ENCODE measurements at regions not wholly inside any gene's neighbourhood (a gene's known extent, or its start where the extent isn't known, plus 50 kb on each side); places are given as distances from the start of the nearest gene placed in this dataset.

DNA sequence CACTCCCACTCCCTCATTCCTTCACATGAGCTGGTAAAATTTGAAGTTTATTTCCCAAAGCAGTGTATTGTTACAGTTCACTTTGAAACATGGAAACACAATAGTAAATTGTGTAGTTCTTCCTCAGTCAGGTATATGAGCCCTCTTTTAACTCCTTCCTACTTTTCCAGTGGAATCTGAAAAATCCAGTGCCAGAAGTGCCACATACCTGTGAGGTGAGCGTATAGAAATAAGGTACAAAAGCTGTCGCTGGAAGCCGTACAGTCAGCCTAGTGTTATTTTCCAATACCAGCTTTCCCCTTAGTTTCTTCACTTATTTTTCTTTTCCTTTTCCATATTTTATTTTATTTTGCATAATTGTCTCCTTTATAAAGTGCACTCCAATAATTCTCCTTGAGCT is 81.7 kb upstream of the CADM2 start:
- ChIA-PET CTCF (no interaction called here), POLR2A (ENCODE audit: unreplicated experiment) (interaction anchor here (0.6 kb wide), 1 partner anchor 197 kb away, joined by 4 read pairs; no protein-coding TSS in a partner anchor)
- Histone ChIP-seq H3K9me3 (ENCODE audit: low read length) (no peaks in the 10 kb centered on the region), H4K20me1 (ENCODE audit: low read length) (no peaks in the 10 kb centered on the region), H3K36me3 (ENCODE audit: low read depth, low read length) (no peaks in the 10 kb centered on the region), H3K79me2 (ENCODE audit: low read length) (no peaks in the 10 kb centered on the region), H3K27ac (ENCODE audit: low read length) (no peak overlapping the region), H3K9me2 (replicated peaks; ENCODE audit: low read length) (no peaks in the 10 kb centered on the region), H3K27me3 (ENCODE audit: low read length) (no peaks in the 10 kb centered on the region), H3K9ac (ENCODE audit: low read length) (no peak overlapping the region), H3K4me1 (ENCODE audit: insufficient read depth, low read length) (0 out of 2 replicates have a peak, but pooled peaks cover 3% of the 10 kb centered on the region), H2AFZ (ENCODE audit: low read length) (no peak overlapping the region), H3K4me2 (ENCODE audit: low read length) (no peak overlapping the region), H3K4me3 (ENCODE audit: low read length) (no peak overlapping the region), H3F3A (ENCODE audit: low read length, unreplicated experiment) (no peaks in the 10 kb centered on the region)
- ATAC-seq = no peak; the same call in 1 of the 2 replicates
- intact Hi-C loops (cut with micrococcal nuclease) = no loop called here
- BruUV-seq (replicated peaks) = no TSS peak
- TF ChIP-seq, protein P1, sequence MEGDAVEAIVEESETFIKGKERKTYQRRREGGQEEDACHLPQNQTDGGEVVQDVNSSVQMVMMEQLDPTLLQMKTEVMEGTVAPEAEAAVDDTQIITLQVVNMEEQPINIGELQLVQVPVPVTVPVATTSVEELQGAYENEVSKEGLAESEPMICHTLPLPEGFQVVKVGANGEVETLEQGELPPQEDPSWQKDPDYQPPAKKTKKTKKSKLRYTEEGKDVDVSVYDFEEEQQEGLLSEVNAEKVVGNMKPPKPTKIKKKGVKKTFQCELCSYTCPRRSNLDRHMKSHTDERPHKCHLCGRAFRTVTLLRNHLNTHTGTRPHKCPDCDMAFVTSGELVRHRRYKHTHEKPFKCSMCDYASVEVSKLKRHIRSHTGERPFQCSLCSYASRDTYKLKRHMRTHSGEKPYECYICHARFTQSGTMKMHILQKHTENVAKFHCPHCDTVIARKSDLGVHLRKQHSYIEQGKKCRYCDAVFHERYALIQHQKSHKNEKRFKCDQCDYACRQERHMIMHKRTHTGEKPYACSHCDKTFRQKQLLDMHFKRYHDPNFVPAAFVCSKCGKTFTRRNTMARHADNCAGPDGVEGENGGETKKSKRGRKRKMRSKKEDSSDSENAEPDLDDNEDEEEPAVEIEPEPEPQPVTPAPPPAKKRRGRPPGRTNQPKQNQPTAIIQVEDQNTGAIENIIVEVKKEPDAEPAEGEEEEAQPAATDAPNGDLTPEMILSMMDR (conservative IDR thresholded peaks at IDR 0.05; ENCODE audit: low read depth, low read length) = no peak
- DNase-seq = peak; percentile 51

DNA sequence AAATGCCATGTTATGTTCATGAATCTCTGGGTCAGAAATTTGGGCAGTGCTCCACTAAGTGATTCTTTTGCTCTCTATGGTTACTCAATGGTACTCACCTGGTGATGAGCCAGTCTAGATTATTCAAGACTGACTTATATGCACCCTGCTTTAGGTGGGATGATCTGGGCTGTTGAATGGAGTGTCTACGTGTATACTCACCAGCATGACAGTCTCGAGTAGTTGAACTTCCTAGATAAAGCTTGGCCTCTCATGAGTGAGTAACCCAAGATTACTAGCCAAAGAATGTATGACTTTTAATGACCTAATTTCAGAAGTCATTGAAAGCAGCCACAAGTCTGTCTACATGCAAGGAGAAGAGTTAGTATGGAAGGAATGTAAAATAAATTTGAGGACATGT is 77.5 kb upstream of the CADM2 start:
- ChIA-PET POLR2A (ENCODE audit: unreplicated experiment) (no interaction called here), CTCF (no interaction called here)
- no peaks in the 10 kb centered on the region for H3K9me2 ChIP-seq (replicated peaks; ENCODE audit: low read length)
- H3K9ac ChIP-seq (ENCODE audit: low read length) = no peak overlapping the region
- DNase-seq (peak; percentile 54), ATAC-seq (peak; percentile 66)
- TF ChIP-seq EZH2phosphoT487 (IDR thresholded peaks at IDR 0.05; ENCODE audit: borderline replicate concordance, low read length) = no peak
- no peak for TF ChIP-seq EZH2 (IDR thresholded peaks at IDR 0.05; ENCODE audit: low read length, unreplicated experiment)
- TF ChIP-seq, protein P1 (conservative IDR thresholded peaks at IDR 0.05; ENCODE audit: low read depth, low read length) = no peak
- no TSS peak for BruUV-seq (replicated peaks)
- intact Hi-C loops (cut with micrococcal nuclease) = no loop called here
- no peak overlapping the region for H3K4me2 ChIP-seq (ENCODE audit: low read length)
- H3K36me3 ChIP-seq (ENCODE audit: low read depth, low read length) = no peaks in the 10 kb centered on the region
- H4K20me1 ChIP-seq (ENCODE audit: low read length) = no peaks in the 10 kb centered on the region
- H2AFZ ChIP-seq (ENCODE audit: low read length) = no peak overlapping the region
- 0 out of 2 replicates have a peak, but pooled peaks cover 3% of the 10 kb centered on the region for H3K4me1 ChIP-seq (ENCODE audit: insufficient read depth, low read length)
- no peaks in the 10 kb centered on the region for H3K27me3 ChIP-seq (ENCODE audit: low read length)
- no peaks in the 10 kb centered on the region for H3K79me2 ChIP-seq (ENCODE audit: low read length)
- H3K9me3 ChIP-seq (ENCODE audit: low read length) = no peaks in the 10 kb centered on the region
- H3K4me3 ChIP-seq (ENCODE audit: low read length) = no peak overlapping the region
- no peaks in the 10 kb centered on the region for H3F3A ChIP-seq (ENCODE audit: low read length, unreplicated experiment)
- H3K27ac ChIP-seq (ENCODE audit: low read length) = no peak overlapping the region

- no peak overlapping the region for H3K4me3 ChIP-seq (ENCODE audit: low read length)
Measured at GRCh38 chr3:84885199-84885882, 73.4 kb upstream of the CADM2 start.

More at GRCh38 chr3:84885199-84885882, 73.4 kb upstream of the CADM2 start:
- no peaks in the 10 kb centered on the region for H3K9me2 ChIP-seq (replicated peaks; ENCODE audit: low read length)
- BruUV-seq (replicated peaks) = no TSS peak
- H3K27ac ChIP-seq (ENCODE audit: low read length) = no peak overlapping the region
- H3K27me3 ChIP-seq (ENCODE audit: low read length) = no peaks in the 10 kb centered on the region
- intact Hi-C loops (cut with micrococcal nuclease) = no loop called here
- ATAC-seq (no peak), DNase-seq (no peak)
- CTCF ChIA-PET = no interaction called here
- POLR2A ChIA-PET (ENCODE audit: unreplicated experiment) = no interaction called here
- no peaks in the 10 kb centered on the region for H3K9me3 ChIP-seq (ENCODE audit: low read length)
- no peaks in the 10 kb centered on the region for H3K79me2 ChIP-seq (ENCODE audit: low read length)
- H3F3A ChIP-seq (ENCODE audit: low read length, unreplicated experiment) = no peaks in the 10 kb centered on the region
- H3K36me3 ChIP-seq (ENCODE audit: low read depth, low read length) = no peaks in the 10 kb centered on the region
- no peak overlapping the region for H2AFZ ChIP-seq (ENCODE audit: low read length)
- no peak overlapping the region for H3K4me2 ChIP-seq (ENCODE audit: low read length)
- no peak for TF ChIP-seq EZH2phosphoT487 (IDR thresholded peaks at IDR 0.05; ENCODE audit: borderline replicate concordance, low read length)
- TF ChIP-seq, protein P1 (conservative IDR thresholded peaks at IDR 0.05; ENCODE audit: low read depth, low read length) = no peak
- no peak for TF ChIP-seq EZH2 (IDR thresholded peaks at IDR 0.05; ENCODE audit: low read length, unreplicated experiment)
- no peaks in the 10 kb centered on the region for H3K4me1 ChIP-seq (ENCODE audit: insufficient read depth, low read length)
- no peak overlapping the region for H3K9ac ChIP-seq (ENCODE audit: low read length)
- H4K20me1 ChIP-seq (ENCODE audit: low read length) = no peaks in the 10 kb centered on the region

Data from PC-3 (cell line).